ENCODE measurements at regions not wholly inside any gene's neighbourhood (a gene's known extent, or its start where the extent isn't known, plus 50 kb on each side); places are given as distances from the start of the nearest gene placed in this dataset.
"Not testable (repeated sequence)": the region's sequence is repeated elsewhere in the genome, so short reads cannot be mapped to it uniquely, and the experiment has no call there.

DNA sequence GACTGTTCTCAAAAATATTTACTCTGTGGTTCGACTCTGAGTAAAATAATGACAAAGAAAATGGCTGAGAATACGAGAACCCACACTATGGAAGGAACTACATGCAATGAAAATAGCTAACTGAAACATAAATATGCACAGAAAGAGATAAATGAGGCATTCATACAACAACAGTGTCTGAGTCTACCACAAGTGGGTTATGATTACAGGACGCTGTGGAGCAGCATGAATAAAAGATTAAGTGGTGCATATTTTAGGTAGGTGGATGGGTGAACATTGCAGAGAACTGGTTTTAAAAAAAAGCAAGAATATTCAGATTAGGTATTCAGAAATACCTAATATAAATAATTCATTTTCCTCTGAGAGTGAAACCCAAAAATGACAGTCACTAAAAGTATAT is 93.9 kb upstream of the TRIM77 start:
- not testable (repeated sequence) for TF ChIP-seq CTCF, EP300, POLR2A (IDR thresholded peaks at IDR 0.05)
